DND-41 (cell line): ENCODE measurements at regions not wholly inside any gene's neighbourhood (a gene's known extent, or its start where the extent isn't known, plus 50 kb on each side); places are given as distances from the start of the nearest gene placed in this dataset.

Source experiments
- ATAC-seq: fragments of 200-7000 bp; cut with Tn5 transposase; 3 replicates; pipeline ENCODE4 v1.9.1; 2021; ENCODE audit warnings: low read depth; ENCODE audit not compliant: insufficient read depth
- DNase-seq: peaks from one replicate; pipeline ENCODE4 v3.0.0-alpha.2; 2020
- H2AFZ ChIP-seq: 2 replicates; pipeline ENCODE4 v1.6.0; 2012; ENCODE audit warnings: low read depth, low read length
- H3K27ac ChIP-seq: 2 replicates; pipeline ENCODE4 v1.5.1; 2012; ENCODE audit warnings: low read length, inconsistent platforms
- H3K27me3 ChIP-seq: fragments of 200-600 bp; sonication (generic); 2 replicates; pipeline ENCODE4 v1.6.0; 2012; ENCODE audit warnings: low read length, mild to moderate bottlenecking, inconsistent platforms; ENCODE audit not compliant: insufficient read depth, poor library complexity
- H3K36me3 ChIP-seq: 2 replicates; pipeline ENCODE4 v1.5.1; 2012; ENCODE audit warnings: low read length, inconsistent platforms; ENCODE audit not compliant: insufficient read depth
- H3K4me1 ChIP-seq: 2 replicates; pipeline ENCODE4 v1.5.1; 2012; ENCODE audit warnings: mild to moderate bottlenecking, low read length; ENCODE audit not compliant: insufficient read depth
- H3K4me2 ChIP-seq: 2 replicates; pipeline ENCODE4 v1.6.0; 2012; ENCODE audit warnings: mild to moderate bottlenecking, moderate library complexity, low read length, inconsistent platforms; ENCODE audit not compliant: insufficient read depth
- H3K4me3 ChIP-seq, 2 experiments: fragments of 200-600 bp in 1 of 2; shearing (Covaris generic) in 1 of 2; 2 replicates each; pipeline ENCODE4 v1.5.1; 2012 to 2016; ENCODE audit warnings: inconsistent platforms in 2 of 2, low read length in 2 of 2, mild to moderate bottlenecking in 2 of 2, low read depth in 1 of 2, moderate library complexity in 1 of 2
- H3K79me2 ChIP-seq: 2 replicates; pipeline ENCODE4 v1.6.0; 2012; ENCODE audit warnings: low read length, inconsistent platforms; ENCODE audit not compliant: insufficient read depth
- H3K9ac ChIP-seq: 2 replicates; pipeline ENCODE4 v1.6.0; 2012; ENCODE audit warnings: low read depth, mild to moderate bottlenecking, inconsistent platforms, low read length, moderate library complexity
- H3K9me3 ChIP-seq: 2 replicates; pipeline ENCODE4 v1.5.1; 2012; ENCODE audit warnings: low read length, moderate library complexity, mild to moderate bottlenecking, inconsistent platforms; ENCODE audit not compliant: insufficient read depth, severe bottlenecking
- H4K20me1 ChIP-seq: 2 replicates; pipeline ENCODE4 v1.6.0; 2012; ENCODE audit warnings: low read length; ENCODE audit not compliant: insufficient read depth
- EZH2 ChIP-seq: IDR thresholded peaks from 3 replicates; pipeline ENCODE4 v1.6.1; 2012; ENCODE audit warnings: borderline replicate concordance, low read depth, mild to moderate bottlenecking, moderate library complexity, low read length, inconsistent platforms; ENCODE audit not compliant: severe bottlenecking
- TF ChIP-seq, protein P1 (sequence below): IDR thresholded peaks from 2 replicates; pipeline ENCODE4 v1.5.1; 2012; ENCODE audit warnings: borderline replicate concordance, low read length, moderate library complexity, mild to moderate bottlenecking; ENCODE audit not compliant: poor library complexity, severe bottlenecking; ENCODE audit errors: extremely low read depth

DNA sequence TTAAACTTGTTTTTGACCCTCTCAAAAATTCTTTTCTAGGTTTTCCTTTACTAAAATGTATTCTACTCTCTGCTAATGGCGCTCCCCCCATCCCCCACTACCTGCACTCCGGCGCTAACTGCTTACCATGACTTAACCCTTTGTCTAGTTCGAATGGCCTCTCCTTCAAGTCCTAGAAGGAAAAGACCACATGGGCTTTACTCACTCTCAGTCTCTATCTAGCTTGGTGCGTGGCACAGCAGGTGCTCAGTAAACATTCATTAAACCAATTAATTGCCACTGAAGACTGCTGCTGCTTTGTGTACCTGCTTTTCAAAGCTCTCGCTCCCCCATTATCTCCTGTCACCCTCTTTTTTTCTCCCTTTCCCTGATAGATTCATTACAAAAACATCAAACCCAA, 457.7 kb upstream of the THRB start:
- no peaks in the 10 kb centered on the region for H3K4me1 ChIP-seq
- H3K36me3 ChIP-seq, result no peaks in the 10 kb centered on the region
- no peak overlapping the region for H3K4me3 ChIP-seq
- no peaks in the 10 kb centered on the region for H3K79me2 ChIP-seq
- H3K4me2 ChIP-seq, result no peak overlapping the region
- no peak overlapping the region for H2AFZ ChIP-seq
- H4K20me1 ChIP-seq, result no peaks in the 10 kb centered on the region
- DNase-seq (no peak), ATAC-seq (no peak)
- H3K27me3 ChIP-seq, result no peaks in the 10 kb centered on the region
- no peaks in the 10 kb centered on the region for H3K9me3 ChIP-seq
- H3K9ac ChIP-seq, result no peak overlapping the region
- TF ChIP-seq, protein P1, sequence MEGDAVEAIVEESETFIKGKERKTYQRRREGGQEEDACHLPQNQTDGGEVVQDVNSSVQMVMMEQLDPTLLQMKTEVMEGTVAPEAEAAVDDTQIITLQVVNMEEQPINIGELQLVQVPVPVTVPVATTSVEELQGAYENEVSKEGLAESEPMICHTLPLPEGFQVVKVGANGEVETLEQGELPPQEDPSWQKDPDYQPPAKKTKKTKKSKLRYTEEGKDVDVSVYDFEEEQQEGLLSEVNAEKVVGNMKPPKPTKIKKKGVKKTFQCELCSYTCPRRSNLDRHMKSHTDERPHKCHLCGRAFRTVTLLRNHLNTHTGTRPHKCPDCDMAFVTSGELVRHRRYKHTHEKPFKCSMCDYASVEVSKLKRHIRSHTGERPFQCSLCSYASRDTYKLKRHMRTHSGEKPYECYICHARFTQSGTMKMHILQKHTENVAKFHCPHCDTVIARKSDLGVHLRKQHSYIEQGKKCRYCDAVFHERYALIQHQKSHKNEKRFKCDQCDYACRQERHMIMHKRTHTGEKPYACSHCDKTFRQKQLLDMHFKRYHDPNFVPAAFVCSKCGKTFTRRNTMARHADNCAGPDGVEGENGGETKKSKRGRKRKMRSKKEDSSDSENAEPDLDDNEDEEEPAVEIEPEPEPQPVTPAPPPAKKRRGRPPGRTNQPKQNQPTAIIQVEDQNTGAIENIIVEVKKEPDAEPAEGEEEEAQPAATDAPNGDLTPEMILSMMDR, result no peak
- TF ChIP-seq EZH2, result no peak
- H3K27ac ChIP-seq, result no peak overlapping the region

DNA sequence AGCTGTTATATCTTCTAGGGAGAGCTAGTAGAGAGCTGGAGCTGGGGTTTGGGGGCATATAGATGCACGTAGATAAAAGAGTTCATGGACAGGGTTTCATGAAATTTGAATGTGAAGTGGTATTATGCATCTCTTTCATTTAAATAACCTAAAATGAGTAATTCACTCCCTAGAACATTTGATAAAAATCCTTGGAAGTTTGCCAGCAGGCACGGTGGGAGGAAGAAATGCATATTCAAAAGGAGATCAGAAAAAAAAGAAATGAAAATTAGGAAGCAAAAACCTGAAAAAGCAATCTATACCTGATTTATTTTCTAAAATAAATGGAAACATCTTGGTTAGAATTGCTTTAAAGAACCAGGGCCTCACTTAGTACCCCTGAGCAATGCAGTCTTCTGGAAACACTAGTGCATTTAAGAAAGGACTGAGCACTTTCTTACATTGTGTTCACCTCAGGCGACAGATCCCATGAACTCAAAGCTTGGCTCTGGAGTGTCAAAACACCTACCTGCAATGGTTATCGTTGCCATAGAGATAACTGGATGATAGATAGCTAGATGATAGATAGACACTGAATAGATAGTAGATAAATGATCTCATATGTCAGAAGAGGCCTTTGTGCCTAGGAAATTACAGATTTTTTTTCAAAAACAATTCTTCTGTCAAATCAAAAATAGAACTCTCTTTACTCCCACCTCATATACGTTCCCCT, 458.6 kb upstream of the THRB start:
- no peak overlapping the region for H3K4me3 ChIP-seq
- no peak for TF ChIP-seq EZH2
- TF ChIP-seq, protein P1, result no peak
- no peak overlapping the region for H3K4me2 ChIP-seq
- H2AFZ ChIP-seq, result no peak overlapping the region
- DNase-seq (no peak), ATAC-seq (no peak)
- no peaks in the 10 kb centered on the region for H3K4me1 ChIP-seq
- H3K9ac ChIP-seq, result no peak overlapping the region
- no peak overlapping the region for H3K27ac ChIP-seq
- H3K9me3 ChIP-seq, result no peaks in the 10 kb centered on the region
- no peaks in the 10 kb centered on the region for H3K79me2 ChIP-seq
- H3K27me3 ChIP-seq, result no peaks in the 10 kb centered on the region
- no peaks in the 10 kb centered on the region for H3K36me3 ChIP-seq
- H4K20me1 ChIP-seq, result no peaks in the 10 kb centered on the region

DNA sequence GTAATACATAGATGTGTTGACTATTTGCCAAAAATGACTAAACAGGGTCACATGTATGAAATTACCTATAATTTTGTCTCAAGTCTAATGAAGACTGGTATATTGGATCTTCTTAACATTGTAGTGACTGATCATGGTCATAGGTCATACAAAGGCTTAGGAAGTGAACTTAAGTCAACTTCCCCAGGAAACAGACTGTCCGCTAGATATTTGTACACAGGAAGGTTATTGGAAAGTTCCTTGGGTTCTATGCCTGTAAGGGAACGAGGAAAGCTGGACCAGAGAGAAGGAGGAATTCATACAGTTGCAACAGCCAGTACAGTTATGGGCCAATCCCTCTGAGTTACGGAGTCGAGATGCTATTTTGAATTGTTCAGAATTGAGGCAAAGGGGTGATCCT, 462.0 kb upstream of the THRB start:
- no peak for TF ChIP-seq EZH2
- TF ChIP-seq, protein P1, result no peak
- no peak overlapping the region for H2AFZ ChIP-seq
- no peaks in the 10 kb centered on the region for H3K9me3 ChIP-seq
- no peak overlapping the region for H3K4me3 ChIP-seq
- no peaks in the 10 kb centered on the region for H4K20me1 ChIP-seq
- H3K27me3 ChIP-seq, result no peaks in the 10 kb centered on the region
- H3K27ac ChIP-seq, result no peak overlapping the region
- no peaks in the 10 kb centered on the region for H3K79me2 ChIP-seq
- no peak for DNase-seq
- H3K36me3 ChIP-seq, result no peaks in the 10 kb centered on the region
- H3K4me2 ChIP-seq, result no peak overlapping the region
- ATAC-seq, result no peak
- no peak overlapping the region for H3K9ac ChIP-seq
- no peaks in the 10 kb centered on the region for H3K4me1 ChIP-seq
